Inferior parietal cortex (tissue), 1 donor: ENCODE measurements at regions not wholly inside any gene's neighbourhood (a gene's known extent, or its start where the extent isn't known, plus 50 kb on each side); places are given as distances from the start of the nearest gene placed in this dataset.

Experiments used
- DNase-seq: peaks from one replicate; pipeline ENCODE4 v3.0.0-alpha.2; 2016; ENCODE audit errors: extremely low spot score

DNA sequence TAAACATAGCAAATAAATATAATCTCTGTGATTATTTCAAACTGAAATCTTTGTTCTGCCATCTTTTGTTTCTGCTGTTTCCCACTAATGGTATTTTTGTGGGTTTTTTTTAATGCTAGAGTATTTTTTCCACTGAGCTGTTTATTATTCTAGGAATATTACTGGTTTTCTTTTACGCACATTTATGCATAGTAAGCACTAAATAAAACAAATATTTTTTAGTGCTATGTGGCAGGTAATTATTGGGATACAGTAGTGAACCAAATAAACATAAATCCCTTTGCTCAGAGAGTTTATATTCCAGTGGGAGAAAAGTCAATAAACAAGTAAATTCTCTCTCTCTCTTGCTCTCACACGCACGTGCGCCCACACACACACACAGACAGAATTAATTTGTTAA lies 397.4 kb downstream of the PRDM5 start:
- no peak for DNase-seq

DNA sequence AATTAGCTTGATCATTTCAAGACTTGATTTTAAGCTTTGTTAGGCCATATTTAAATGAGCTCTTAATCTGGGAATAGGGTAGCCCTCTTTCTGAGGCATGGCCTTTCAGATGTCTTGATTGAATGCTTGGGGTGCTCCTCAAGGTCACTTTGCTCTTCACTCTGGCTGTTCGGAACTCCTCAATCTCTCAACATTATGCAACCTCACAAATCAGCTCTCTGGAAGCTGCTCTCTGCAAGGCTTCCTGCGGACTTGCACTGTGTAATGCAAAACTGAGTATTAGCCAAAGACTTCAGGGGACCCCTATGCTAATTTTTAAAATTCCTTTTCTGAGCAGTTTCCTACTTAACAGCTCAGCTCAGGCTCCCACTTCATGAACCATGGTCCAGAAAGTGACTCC lies 398.3 kb downstream of the PRDM5 start:
- DNase-seq: no peak

DNA sequence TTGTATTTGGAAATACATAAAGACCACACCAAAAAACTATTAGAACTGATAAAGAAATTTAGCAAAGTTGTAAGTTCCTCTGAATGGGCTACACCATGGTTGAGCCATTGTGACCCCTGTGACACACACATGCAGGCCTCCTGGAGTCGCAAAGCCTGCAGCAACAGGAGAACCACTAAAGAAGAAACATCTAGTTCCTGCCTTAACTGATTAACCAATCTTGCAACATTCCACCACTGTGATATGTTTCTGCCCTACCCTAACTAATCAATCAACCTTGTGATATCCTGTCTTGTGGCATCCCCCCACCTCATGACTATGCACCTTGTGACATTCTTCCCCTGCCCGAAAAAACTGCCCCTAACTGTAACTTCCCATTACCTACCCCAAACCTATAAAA lies 401.8 kb downstream of the PRDM5 start:
- DNase-seq: no peak

DNA sequence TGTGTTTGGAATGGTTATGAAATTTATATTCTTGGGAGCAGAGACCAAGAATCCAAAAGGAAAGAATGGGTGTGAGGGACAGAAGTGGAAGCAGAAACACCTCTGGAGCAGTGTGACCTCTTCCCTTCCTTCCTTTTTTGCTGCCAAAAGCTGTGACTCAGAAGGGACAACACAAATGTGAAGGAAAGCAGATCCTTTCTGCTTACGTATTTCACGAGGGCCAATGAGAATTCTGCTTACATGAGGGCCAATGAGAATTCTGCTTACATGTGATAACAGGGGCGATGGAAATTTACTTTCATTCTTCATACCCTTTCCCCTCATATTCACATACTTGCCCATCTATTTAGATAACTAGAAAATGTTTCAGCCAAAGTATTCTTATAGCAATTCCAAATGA lies 404.6 kb downstream of the PRDM5 start:
- no peak for DNase-seq

DNA sequence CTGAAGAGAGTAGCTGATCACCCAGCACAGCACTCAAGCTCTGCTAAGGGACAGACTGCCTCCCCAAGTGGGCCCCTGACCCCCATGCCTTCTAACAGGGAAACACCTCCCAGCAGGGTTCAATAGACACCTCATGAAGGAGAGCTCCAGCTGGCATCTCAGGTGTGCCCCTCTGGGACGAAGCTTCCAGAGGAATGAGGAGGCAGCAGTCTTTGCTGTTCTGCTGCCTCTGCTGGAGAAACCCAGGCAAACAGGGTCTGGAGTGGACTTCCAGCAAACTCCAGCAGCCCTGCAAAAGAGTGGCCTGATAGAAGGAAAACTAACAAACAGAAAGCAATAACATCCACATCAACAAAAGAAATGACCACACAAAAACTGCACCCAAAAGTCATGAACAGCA lies 412.8 kb downstream of the PRDM5 start:
- DNase-seq: no peak

DNA sequence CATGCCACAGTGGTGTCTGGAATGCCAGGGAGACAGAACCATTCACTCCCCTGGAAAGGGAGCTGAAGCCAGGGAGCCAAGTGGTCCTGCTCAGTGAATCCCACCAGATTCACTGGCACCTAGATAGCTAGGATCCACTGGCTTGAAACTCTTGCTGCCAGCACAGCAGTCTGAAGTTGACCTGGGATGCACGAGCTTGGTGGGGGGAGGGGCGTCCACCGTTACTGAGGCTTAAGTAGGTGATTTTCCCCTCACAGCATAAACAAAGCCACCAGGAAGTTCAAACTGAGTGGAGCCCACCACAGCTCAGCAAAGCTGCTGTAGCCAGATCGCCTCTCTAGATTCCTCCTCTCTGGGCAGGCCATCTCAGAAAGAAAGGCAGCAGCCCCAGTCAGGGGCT lies 413.3 kb downstream of the PRDM5 start:
- no peak for DNase-seq

DNA sequence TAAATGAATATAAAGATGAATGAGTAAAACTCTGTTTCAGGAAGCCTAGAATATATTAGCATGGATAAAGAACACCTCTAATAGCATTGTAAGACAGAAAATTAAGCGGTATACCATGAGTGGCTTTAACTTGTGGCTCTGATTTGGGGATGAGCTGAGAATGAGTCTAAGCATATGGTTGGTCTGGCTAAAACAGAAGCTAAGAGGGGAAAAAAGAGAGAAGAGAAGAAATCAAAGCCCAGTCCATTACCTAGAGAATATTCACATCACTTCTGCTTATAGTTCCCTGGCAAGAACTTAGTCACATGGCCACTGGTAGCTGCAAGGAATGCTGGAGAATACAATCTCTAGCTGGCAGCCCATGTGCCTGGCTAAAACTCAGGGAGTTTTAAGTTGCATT lies 414.5 kb downstream of the PRDM5 start:
- DNase-seq: no peak

DNA sequence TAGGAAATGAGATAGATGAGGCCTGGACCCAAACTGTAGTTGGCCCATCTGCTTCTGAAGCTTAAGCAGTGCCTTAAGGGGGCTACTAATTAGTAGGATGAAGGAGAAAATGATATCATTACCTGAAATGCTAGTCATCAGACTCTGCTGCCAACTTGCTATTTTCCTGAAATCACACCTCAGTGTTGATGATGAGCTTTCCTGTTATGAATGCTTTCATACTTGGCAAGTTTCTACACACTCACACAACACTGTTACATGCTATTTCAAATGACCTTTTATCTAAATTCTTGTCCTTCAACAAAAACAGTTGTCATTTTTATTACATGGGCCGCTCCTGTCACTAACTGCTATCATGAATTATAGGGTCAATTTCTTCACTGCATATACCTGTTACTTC lies 416.0 kb downstream of the PRDM5 start:
- no peak for DNase-seq

DNA sequence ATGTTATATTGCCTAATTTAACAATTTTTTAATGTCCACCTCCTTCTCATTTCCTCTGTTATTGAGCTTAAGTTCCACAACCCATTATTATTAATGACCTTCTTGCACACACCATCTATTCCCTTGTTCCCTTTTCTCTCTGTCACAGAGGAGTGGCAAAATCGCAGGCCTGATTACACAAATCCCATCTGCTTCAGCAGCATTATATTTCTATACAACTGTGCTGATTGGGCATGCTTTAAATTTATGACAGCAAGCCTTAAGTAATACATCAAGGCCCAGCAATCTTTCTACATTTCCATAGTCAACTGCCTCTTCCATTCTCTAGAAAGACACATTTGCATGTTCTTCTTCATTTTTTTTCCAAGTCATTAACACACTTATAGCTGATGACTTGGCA lies 423.8 kb downstream of the PRDM5 start:
- no peak for DNase-seq

DNA sequence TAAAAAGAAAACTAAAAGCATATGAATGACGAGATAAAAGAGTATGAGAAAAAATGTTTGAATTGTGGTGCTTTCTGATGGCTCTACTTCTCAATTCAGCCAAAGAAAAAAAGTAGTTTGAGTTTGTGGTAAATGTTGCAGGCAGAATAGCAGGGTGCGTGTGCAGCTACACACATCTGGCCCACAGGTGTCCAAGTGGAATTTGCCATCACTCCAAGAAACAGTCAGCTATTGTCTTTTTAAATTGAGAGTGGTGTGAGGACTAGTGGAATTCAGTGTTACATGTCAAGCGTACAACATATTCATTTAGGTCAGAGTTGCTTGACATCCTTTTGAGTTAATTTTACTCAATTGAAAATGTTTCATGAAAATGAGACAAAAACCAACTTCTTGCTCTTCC lies 424.8 kb upstream of the MAD2L1 start:
- no peak for DNase-seq

DNA sequence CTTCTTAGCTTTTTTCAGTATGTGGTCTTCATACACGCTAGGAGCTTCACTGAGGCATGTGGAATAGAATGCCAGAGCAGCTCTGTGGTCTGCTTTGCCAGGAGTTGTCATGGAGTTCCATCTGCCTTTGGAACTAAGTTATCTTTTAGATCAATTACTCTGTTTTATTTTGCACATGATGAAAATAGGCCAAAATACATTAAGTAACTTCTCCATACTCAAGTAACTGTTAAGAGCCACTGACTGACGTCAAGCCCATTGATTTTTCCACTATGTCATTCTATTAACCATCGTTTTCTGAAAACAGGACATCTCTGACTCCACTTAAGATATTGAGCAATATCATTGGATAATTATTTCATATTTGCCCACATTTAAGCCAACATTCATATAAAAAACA lies 415.1 kb upstream of the MAD2L1 start:
- no peak for DNase-seq

DNA sequence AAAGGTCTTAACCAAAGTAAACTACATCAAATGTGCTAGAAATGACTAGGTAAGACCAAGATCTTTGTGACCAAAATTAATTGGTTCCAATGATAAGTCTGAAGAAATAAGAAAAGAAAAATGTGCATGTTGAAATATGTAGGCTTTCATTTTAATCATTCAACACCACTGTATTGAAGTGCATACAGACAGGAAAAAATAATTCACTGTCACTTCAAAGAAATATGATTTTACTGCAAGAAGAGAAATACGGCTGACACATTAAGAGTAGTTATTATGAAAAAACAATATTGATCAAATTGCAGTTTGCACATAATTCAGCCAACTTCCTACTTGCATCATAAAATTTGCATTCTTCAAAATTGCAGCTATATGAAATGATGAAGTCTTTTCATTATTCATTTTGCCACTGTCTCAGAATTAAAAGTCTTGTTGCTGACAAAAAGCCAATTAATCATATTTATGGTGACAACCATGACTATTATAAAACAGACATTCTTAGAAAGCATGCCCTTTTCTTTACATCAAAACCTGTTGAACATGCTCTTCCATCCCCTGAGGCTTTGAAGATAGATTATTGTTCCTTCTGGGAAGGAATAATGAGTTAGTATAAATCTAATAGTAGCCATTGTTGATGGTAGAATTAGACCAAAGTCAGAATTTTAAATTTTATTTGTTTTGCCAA lies 405.9 kb upstream of the MAD2L1 start:
- no peak for DNase-seq

DNA sequence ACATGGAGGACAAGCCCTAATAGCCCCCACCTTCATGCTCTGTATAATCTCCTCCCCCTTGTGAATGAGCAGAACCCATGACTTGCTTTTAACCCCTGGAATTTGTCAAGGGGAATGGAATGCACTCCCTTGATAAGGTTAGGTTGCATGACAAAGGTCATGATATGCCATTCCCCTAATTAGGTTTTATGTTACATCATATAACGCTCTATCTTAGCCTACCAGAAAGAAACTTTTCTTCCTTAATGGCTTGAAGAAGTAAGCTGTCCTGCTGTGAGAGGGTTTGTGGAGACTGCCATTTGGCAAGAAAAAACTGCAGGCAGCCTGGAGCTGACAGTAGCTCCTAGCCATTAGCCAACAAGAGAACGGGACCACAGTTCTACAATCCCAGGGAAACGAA lies 399.8 kb upstream of the MAD2L1 start:
- DNase-seq: no peak

DNA sequence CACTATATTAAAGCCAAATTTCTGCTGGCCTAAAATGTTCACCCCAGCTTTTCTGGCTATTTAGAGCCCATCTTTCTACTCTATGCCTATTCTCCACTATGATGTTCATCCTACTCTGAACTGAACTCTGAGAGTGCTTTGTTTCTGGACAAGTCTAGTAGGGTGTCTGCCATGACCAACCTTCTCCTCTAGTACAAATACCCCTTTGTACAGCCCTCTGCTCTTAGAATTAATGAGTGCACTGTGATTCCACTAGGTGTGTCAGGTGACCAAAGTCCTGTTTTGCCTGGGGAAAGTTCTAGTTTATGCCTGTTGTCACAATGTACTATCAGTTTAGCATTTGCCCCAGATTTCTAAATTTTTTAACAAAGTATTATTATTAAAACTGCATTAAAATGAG lies 388.1 kb upstream of the MAD2L1 start:
- no peak for DNase-seq

DNA sequence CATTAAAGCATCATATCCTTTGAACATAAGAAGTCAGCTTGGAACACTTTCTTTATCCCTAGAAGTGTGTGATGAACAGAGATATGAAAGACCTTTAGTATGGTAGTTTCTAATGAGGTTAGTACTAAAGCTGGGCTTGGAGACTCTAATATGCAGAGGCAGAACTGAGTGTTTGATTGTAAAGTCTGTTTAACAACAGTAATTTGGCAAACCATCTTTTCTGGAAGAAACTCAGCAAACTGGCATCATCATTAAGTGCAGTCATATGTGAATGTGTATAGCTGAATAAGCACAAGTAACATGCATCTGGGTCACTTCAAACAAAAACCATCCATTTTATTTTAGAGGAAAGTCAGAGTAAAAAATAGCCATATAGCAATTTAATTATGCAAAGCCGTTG lies 385.9 kb upstream of the MAD2L1 start:
- DNase-seq: no peak

DNA sequence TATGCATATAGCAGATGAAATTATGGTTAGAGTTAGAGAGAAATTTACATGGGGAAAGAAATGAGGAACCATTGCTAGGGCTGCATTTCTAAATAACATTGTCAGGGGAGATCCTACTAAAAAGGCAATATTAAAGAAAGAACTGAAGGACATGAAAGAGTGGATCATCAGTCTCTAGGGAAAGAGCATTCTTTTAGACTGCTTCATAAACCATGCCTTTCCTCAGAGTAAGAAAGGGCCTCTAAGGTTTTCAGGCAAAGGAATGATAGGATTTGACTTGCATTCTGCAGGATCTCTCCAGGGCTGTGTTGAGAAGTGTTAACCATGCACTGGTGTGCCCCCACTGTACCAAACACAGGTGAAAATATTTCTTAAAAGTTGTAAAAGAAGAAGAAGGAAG lies 385.4 kb upstream of the MAD2L1 start:
- DNase-seq: no peak

DNA sequence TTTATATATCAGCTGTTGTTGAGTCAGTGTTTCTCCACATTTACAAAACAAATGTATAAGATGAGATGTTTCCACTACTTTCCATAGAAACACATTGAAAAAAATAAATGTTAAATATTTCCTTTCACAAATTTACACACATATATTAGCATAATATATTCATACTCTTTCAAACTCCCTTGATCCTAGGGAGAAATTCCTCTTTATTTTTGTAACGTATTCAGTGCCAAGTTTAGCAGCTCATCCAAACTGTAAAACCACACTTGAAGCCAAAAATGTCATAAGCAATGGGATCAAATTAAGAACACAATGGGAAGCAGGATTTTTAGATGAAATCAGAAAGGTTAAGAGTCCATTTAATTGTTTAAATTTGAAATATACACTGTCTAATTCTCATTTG lies 381.1 kb upstream of the MAD2L1 start:
- DNase-seq: no peak

DNA sequence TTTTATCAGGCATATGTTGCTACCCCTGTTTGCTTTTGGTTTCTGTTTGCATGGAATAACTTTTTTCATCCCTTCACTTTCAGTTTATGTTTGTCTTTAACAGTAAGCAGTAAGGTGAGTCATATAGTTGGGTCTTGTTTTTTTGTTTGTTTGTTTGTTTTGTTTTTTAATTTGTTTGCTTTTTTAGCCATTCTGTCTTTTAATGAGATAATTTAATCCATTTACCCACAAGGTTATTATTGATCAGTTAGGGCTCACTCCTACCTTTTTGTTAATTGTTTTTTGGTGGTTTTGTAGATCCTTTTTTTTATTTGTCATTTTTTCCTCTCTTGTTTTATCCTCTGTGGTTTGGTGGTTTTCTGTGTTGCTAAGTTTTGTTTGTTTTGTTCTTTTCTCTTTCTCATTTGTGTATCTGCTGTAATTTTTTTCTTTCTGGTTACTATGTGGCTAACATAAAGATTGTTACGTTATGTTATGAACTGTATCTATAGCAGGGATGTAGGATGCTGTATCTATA lies 379.5 kb upstream of the MAD2L1 start:
- DNase-seq: no peak

DNA sequence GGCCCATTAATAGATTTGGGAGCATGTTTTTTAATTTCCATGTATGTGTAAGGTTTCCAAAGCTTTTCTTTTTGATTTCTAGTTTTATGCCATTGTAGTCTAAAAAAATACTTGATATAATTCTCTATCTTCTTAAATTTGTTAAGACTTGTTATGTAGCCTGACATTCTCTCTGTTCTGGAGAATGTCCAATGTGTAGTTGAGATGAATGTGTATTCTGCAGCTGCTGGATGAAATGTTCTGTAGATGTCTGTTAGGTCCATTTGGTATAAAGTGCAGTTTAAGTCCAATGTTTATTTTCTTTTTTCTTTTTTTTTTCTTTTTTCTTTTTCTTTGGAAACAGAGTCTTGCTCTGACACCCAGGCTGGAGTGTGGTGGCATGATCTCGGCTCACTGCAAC lies 378.5 kb upstream of the MAD2L1 start:
- DNase-seq: no peak

DNA sequence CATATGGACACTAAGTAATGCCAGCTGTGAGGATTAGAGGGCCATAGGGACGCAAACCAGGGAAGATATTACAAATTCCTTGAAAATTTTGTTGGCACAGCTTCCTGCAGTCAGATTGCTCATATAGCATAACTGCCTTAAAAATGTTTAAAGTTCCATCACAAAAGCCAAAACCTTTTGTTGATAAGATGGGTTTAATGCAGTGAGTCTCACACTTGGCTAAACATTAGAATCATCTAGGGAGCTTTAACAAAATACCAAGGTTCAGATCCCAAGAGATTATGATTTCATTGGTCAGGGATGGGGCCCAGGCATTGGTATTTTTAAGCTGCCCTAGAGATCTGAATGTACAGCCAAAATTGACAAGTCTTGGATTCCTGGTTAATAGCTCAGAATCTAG lies 376.5 kb upstream of the MAD2L1 start:
- no peak for DNase-seq

DNA sequence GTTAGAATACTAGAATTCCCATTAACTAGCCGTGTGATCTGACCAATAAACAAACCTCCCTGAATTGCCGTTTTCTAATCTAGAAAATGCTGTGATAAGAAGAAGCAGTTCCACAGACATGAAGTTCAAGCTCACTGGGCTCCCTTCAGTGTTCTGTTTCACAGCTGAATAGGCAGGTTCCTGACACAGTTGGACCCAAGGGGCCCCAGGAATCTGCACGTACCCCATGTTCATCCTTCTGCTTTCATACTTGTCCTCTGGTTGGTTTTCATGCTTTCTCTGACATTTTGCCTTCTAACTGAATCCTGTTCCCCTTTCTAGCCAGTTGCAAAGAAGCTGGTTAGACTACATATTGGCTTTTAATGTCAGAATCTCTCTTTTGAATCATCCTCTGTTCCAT lies 374.1 kb upstream of the MAD2L1 start:
- no peak for DNase-seq

DNA sequence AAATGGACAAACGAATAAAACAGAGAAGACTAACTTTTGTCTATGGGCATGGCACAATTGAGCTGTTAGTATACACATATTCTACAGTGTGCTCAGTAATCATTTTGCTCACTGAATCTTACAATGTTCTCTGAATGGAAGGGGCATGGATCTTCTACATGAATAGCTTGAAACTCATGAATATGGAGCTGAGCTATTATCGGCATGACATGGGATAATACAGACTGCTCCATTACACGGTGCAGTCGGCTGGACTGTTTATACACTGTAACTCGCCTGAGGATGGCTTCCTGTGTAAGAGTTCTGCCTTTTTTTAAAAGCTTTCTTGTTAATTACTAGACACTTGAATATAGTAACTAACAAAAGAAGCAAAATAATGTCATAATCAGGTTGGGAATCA lies 368.5 kb upstream of the MAD2L1 start:
- no peak for DNase-seq

DNA sequence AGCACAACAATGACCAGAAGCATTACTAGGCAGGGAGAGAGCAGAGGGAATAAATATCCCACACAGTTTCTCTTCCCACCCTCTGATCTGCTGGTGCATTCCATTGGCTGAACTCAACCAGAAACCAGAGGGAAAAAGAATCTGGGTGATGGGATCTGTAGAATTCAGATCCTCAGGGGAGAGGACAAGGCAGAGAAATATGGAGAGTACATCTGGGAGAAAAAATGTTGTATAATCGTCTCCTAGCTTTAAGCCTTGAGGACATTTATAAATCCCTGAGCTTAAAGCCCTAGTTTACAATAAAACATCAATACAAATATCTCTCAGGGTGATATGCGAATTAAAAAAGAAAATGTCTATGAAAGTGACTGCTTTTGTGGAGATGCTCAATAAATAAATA lies 368.1 kb upstream of the MAD2L1 start:
- no peak for DNase-seq

DNA sequence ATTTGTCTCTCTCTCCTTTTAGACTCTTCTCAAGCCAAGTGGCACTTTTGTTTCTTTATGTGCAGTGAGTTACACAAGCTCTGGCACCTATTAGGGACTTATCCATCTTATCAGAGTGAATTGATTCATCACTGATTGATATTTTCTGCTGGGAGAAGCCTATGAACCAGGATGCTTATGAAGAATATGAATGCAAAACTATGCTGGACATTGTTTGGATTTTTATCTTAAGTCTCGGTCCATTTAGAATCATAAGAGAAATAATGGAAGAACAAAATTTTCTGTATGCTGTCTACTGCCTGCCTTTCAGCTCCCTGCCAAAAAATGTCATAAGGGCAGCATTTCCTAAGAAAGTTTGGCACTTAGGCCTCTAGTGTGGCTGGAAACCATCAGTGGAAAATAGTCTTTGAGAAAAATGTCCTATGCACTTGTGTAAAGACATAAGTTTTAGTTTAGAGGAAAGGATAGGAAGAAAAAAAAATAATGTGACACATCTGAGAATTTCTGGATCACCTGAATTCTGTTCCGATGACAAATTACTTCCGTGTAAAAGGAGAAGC lies 365.7 kb upstream of the MAD2L1 start:
- no peak for DNase-seq
